Common myeloid progenitor, CD34-positive (primary cell): ENCODE measurements at regions not wholly inside any gene's neighbourhood (a gene's known extent, or its start where the extent isn't known, plus 50 kb on each side); places are given as distances from the start of the nearest gene placed in this dataset.
"Not testable (repeated sequence)": the region's sequence is repeated elsewhere in the genome, so short reads cannot be mapped to it uniquely, and the experiment has no call there.

ENCODE experiments used
- CTCF ChIA-PET: fragments of 350-600 bp; sonication (Branson Sonifier 250); formaldehyde crosslinking; loops from one replicate; lab custom pipeline; 2021; ENCODE audit warnings: antibody characterized with exemption; lab: Charles Lee
- POLR2A ChIA-PET: fragments of 350-600 bp; sonication (Branson Sonifier 250); formaldehyde crosslinking; loops from one replicate; lab custom pipeline; 2021; ENCODE audit warnings: antibody characterized with exemption; lab: Charles Lee
- DNase-seq, 3 donors: peaks; one replicate each; pipeline versions ENCODE4 v3.0.0 to v3.0.0-alpha.2; 2013
- H3K27ac ChIP-seq, 2 experiments: 1 replicate in 1 of 2; 2 replicates in 1 of 2; pipeline ENCODE4 v1.7.0; 2013; ENCODE audit warnings: inconsistent platforms in 2 of 2, low read length in 2 of 2, mild to moderate bottlenecking in 2 of 2, low read depth in 1 of 2, moderate library complexity in 1 of 2; ENCODE audit not compliant: severe bottlenecking in 2 of 2, insufficient read depth in 1 of 2, poor library complexity in 1 of 2
- H3K27me3 ChIP-seq, 5 experiments: replicated peaks in 2 of 5; 1 replicate in 3 of 5; 2 replicates in 2 of 5; pipeline versions ENCODE4 v1.6.1 to v1.7.0; 2013; ENCODE audit warnings: low read length in 4 of 5, mild to moderate bottlenecking in 2 of 5, moderate library complexity in 2 of 5, inconsistent platforms in 1 of 5; ENCODE audit not compliant: insufficient read depth in 5 of 5, control insufficient read depth in 4 of 5
- H3K36me3 ChIP-seq, 4 experiments: 1 replicate in 2 of 4; 2 replicates in 2 of 4; pipeline versions ENCODE4 v1.6.1 to v1.7.0; 2013; ENCODE audit warnings: low read length in 3 of 4, control low read depth in 1 of 4, mild to moderate bottlenecking in 1 of 4; ENCODE audit not compliant: control insufficient read depth in 4 of 4, insufficient read depth in 4 of 4
- H3K4me1 ChIP-seq, 4 experiments: 1 replicate in 3 of 4; 2 replicates in 1 of 4; pipeline versions ENCODE4 v1.6.1 to v1.7.1; 2013; ENCODE audit warnings: low read length in 3 of 4, mild to moderate bottlenecking in 3 of 4, control low read depth in 1 of 4, inconsistent platforms in 1 of 4, moderate library complexity in 1 of 4; ENCODE audit not compliant: control insufficient read depth in 4 of 4, insufficient read depth in 4 of 4; ENCODE audit errors: control extremely low read depth in 1 of 4
- H3K4me3 ChIP-seq, 7 experiments: 1 replicate in 4 of 7; 2 replicates in 3 of 7; pipeline versions ENCODE4 v1.5.1 to v1.7.0; 2013; ENCODE audit warnings: mild to moderate bottlenecking in 7 of 7, low read length in 6 of 7, moderate library complexity in 6 of 7, inconsistent platforms in 2 of 7, low read depth in 2 of 7, control low read depth in 1 of 7; ENCODE audit not compliant: insufficient read depth in 4 of 7, control insufficient read depth in 1 of 7; ENCODE audit errors: extremely low read depth in 1 of 7
- H3K9me3 ChIP-seq, 5 experiments: 1 replicate in 4 of 5; 2 replicates in 1 of 5; pipeline versions ENCODE4 v1.6.1 to v1.7.1; 2013; ENCODE audit warnings: low read length in 4 of 5, mild to moderate bottlenecking in 2 of 5, inconsistent platforms in 1 of 5, low read depth in 1 of 5, moderate library complexity in 1 of 5; ENCODE audit not compliant: control insufficient read depth in 4 of 5, insufficient read depth in 2 of 5; ENCODE audit errors: control extremely low read depth in 1 of 5
- WGBS: methylation state at CpG from one replicate; pipeline ENCODE4 v1.1.5; 2013; ENCODE audit not compliant: insufficient coverage; 5-methylcytosine and 5-hydroxymethylcytosine counted together

GRCh38 chr18:73118121-73118816 is 250.5 kb upstream of the NETO1 start:
- H3K9me3 ChIP-seq, result no peaks in the 10 kb centered on the region
- H3K27ac ChIP-seq, result no peak overlapping the region
- DNase-seq, result no peak
- H3K36me3 ChIP-seq, result no peaks in the 10 kb centered on the region
- H3K4me3 ChIP-seq, result no peak overlapping the region
- 100% methylated on average over 1 of the region's 3 CpGs for WGBS
- peaks cover 0 to 7% (median 0%) of the 10 kb centered on the region in 4 experiments for H3K4me1 ChIP-seq
- ChIA-PET CTCF (interaction anchor here (0.6 kb wide), 1 partner anchor 30 kb away, joined by 3 read pairs; no protein-coding TSS in a partner anchor), POLR2A (no interaction called here)
- no peaks in the 10 kb centered on the region for H3K27me3 ChIP-seq

GRCh38 chr18:73110307-73110706 is 242.5 kb upstream of the NETO1 start:
- Histone ChIP-seq H3K27me3 (no peaks in the 10 kb centered on the region), H3K27ac (no peak overlapping the region), H3K9me3 (no peaks in the 10 kb centered on the region), H3K4me3 (no peak overlapping the region), H3K36me3 (no peaks in the 10 kb centered on the region), H3K4me1 (no peaks in the 10 kb centered on the region)
- no peak for DNase-seq
- ChIA-PET POLR2A (no interaction called here), CTCF (no interaction called here)
- WGBS, result 60% methylated on average over 1 of the region's 3 CpGs

GRCh38 chr18:73101977-73102376 is 234.2 kb upstream of the NETO1 start:
- Histone ChIP-seq H3K36me3 (no peaks in the 10 kb centered on the region), H3K27ac (no peak overlapping the region), H3K4me1 (no peaks in the 10 kb centered on the region), H3K27me3 (no peaks in the 10 kb centered on the region), H3K9me3 (no peaks in the 10 kb centered on the region), H3K4me3 (no peak overlapping the region)
- ChIA-PET POLR2A (no interaction called here), CTCF (no interaction called here)
- WGBS, result 96% methylated on average over 3 of the region's 4 CpGs
- no peak for DNase-seq

- 91% methylated on average over 5 of the region's 6 CpGs for WGBS
- H3K4me3 ChIP-seq, H3K27ac ChIP-seq, DNase-seq, H3K27me3 ChIP-seq, CTCF ChIA-PET, H3K36me3 ChIP-seq, H3K9me3 ChIP-seq, H3K4me1 ChIP-seq, POLR2A ChIA-PET: not testable (repeated sequence)
Observed at GRCh38 chr18:73101491-73101890, 233.7 kb upstream of the NETO1 start.

- Histone ChIP-seq H3K27me3 (no peaks in the 10 kb centered on the region), H3K27ac (no peak overlapping the region), H3K4me1 (no peaks in the 10 kb centered on the region), H3K36me3 (no peaks in the 10 kb centered on the region), H3K4me3 (no peak overlapping the region), H3K9me3 (no peaks in the 10 kb centered on the region)
- POLR2A ChIA-PET, result no interaction called here
- no peak for DNase-seq
- 100% methylated on average over 1 of the region's 2 CpGs for WGBS
- CTCF ChIA-PET, result no interaction called here
Observed at GRCh38 chr18:73099759-73100158, 232.0 kb upstream of the NETO1 start.

GRCh38 chr18:73093687-73094250 is 226.0 kb upstream of the NETO1 start:
- POLR2A ChIA-PET, result no interaction called here
- H3K27me3 ChIP-seq, result no peaks in the 10 kb centered on the region
- no peak overlapping the region for H3K4me3 ChIP-seq
- H3K4me1 ChIP-seq, result no peaks in the 10 kb centered on the region
- H3K36me3 ChIP-seq, result no peaks in the 10 kb centered on the region
- CTCF ChIA-PET, result no interaction called here
- H3K27ac ChIP-seq, result no peak overlapping the region
- peaks cover 0 to 5% (median 0%) of the 10 kb centered on the region in 5 experiments for H3K9me3 ChIP-seq
- no CpG with 5 or more reads among the region's 1 CpG for WGBS
- no peak for DNase-seq

GRCh38 chr18:73088445-73088844 is 220.7 kb upstream of the NETO1 start:
- POLR2A ChIA-PET, result no interaction called here
- Histone ChIP-seq H3K9me3 (peaks cover 0 to 5% (median 0%) of the 10 kb centered on the region in 5 experiments), H3K4me3 (no peak overlapping the region), H3K27ac (no peak overlapping the region), H3K36me3 (no peaks in the 10 kb centered on the region), H3K4me1 (no peaks in the 10 kb centered on the region), H3K27me3 (no peaks in the 10 kb centered on the region)
- WGBS, result no CpG with 5 or more reads among the region's 1 CpG
- DNase-seq, result no peak
- CTCF ChIA-PET, result interaction anchor here (0.6 kb wide), 1 partner anchor 30 kb away, joined by 3 read pairs; no protein-coding TSS in a partner anchor
